Stimulated activated CD4-positive, alpha-beta T cell treated with anti-CD3 and anti-CD28 coated beads, Interleukin-12 subunit alpha, Interleukin-12 subunit beta, amount 100 ng/mL, for 4 hours (primary cell): ENCODE measurements at regions not wholly inside any gene's neighbourhood (a gene's known extent, or its start where the extent isn't known, plus 50 kb on each side); places are given as distances from the start of the nearest gene placed in this dataset.

Experiments
- DNase-seq: peaks from one replicate; pipeline ENCODE4 v3.0.0-alpha.2; 2020

DNA sequence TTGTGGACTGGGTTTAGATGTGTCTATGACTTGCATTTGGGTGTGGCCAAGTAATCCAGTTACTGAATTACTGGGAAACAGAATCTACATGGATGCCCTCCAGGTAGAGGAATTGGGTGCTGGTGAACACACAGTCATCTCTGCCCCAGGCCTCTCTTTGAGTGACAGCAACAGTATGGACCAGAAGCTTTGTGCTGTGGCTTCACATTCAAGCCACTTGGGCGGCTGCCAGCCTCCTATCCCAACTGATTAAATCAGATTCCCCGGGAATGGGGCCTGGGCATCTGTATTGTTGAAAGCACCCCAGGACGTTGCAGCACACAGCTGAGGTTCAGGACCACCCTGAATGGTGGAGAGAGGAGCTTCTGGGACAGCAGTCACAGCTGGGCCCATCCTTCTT lies 144.6 kb downstream of the DHX35 start:
- no peak for DNase-seq

DNA sequence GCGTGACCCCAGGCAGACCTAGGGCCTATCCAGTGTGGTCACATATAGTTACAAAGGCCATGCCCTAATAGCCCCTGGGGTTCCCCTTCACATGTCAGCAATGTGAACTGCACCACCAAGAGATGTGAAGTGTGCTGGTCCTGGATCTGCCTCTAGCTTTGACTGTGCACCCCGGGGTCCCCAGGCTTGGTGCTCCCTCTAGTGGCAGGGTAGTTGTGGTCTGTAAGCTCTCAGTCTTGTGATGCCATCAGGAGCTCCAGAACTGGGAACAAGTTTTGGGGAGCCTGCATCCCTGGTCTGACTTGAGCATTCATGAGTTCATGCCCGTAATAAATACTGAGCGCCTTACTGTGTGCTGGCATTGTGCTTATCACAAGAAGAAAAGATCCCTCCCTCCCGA lies 143.4 kb downstream of the DHX35 start:
- no peak for DNase-seq

DNA sequence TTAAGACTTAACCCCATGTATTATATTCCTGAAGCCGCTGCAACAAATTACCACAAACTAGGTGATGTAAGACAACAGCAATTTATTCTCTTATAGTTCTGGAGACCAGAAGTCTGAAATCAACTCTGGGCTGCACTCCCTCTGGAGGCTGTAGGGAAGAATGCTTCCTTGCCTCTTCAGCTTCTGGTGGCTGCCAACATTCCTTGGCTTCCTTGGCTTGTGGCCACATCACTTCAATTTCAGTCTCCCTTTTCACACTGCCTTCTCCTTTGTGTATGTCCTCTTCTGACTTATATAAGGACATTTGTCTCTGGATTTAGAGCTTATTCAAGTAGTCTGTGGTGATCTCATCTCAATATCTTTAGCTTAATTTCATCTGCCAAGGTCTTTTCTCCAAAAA lies 141.6 kb downstream of the DHX35 start:
- no peak for DNase-seq

DNA sequence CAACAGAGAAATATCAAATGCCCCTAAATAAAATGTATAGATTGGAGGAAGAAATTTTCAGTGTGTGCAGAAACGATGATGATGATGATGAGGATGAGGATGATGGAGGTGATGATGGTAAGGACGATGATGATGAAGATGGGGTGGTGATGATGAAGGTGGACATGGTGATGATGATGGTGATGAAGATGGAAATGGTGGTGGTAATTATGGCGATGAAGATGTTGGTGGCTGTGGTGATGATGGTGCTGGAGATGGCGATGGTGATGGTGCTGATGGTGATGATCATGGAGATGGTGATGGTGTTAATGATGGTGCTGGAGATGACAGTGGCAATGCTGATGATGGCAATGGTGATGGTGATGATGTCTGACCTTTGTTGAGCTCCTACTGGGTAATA lies 141.2 kb downstream of the DHX35 start:
- no peak for DNase-seq

DNA sequence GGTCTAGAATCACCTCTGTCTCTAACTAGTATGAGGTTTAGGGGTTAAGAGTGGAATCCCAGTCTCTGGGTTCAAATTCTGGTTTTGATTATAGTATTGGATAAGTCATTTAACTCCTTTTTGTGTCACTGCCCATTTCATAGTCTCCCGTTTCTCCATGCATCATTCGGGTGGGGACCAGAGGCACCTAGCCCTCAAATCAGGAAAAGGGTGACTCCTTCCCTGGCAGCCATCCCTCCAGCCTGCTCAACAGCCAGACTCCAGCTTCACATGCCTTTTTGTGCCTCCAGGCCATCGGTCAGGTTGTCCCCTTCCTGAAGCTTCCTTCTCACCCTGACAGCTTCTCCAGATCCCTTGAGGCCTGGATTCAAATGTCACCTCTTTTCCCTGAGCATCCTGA lies 139.8 kb downstream of the DHX35 start:
- DNase-seq = no peak

DNA sequence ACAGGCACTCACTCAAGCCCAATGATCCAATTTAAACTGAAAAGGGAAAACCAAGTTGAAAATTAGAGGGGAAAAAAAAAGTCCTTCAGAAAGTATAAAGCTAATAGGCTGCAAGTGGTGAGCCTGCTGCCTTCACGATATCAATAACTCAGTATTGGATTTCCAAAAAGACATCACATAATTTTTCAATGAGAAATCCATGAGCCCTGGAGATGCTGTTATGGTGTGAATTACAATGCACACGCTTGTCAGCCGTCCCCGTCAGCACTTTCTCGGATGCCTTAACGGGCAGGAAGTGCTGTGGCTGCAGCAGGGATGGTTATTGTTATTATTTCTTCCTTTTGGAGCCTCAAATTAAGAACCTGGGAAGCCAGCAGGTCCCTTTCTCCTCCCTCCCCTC lies 138.5 kb downstream of the DHX35 start:
- no peak for DNase-seq

DNA sequence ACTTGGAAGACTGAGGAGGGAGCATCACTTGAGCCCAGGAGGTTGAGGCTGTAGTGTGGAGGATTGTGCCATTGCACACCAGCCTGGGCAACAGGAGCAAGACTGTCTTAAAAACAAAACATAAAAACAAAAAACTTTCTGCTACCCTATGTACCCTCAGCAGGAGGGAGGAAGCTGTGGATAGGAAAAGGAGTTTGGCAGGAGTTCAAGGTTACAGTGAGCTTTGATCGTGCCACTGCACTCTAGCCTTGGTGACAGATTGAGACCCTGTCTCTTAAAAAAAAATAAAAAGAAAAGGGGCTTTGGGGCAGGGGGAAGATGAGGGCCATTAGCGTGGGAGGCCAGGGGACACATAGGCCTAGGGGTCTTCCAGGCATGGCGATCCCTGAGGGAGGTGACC lies 135.7 kb downstream of the DHX35 start:
- DNase-seq = no peak

DNA sequence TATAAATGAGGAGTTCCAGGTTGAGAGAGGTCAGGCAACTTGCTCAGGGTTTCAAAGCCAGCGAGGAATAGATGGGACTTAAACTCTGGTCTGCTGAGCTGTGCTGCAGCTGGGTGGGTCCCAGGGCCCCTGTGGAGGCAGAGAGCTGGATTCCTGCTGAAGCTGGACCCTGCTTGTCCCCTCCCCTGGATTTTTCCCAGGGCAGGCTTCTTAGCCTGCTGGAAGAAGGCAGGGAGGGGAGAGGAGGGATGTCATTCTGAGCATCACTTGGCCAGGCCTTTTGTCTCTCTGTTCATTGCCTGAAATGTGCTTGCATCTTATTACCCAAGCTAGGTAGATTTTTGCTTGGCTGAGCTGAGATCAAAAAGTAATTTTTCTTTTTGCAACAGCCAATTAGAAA lies 133.7 kb downstream of the DHX35 start:
- no peak for DNase-seq

DNA sequence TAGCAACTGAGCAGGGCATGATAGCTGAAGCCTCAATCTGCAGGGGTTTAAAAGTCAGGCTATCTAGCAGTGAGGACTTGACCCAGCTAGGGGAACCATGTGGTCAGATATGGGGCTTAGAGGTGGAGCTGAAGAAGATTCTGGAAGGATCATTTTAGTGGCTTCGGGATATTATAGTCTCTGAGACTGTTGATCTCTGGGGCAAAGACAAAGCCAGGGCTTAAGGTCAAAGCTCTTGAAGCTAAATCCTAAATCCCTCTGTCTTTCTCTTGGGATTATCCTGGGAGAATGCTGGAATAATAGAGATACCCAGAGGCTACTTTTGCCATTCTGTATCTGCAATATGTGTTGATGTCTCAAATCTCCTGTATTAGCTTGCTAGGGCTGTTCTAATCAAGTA lies 132.2 kb downstream of the DHX35 start:
- DNase-seq = no peak

DNA sequence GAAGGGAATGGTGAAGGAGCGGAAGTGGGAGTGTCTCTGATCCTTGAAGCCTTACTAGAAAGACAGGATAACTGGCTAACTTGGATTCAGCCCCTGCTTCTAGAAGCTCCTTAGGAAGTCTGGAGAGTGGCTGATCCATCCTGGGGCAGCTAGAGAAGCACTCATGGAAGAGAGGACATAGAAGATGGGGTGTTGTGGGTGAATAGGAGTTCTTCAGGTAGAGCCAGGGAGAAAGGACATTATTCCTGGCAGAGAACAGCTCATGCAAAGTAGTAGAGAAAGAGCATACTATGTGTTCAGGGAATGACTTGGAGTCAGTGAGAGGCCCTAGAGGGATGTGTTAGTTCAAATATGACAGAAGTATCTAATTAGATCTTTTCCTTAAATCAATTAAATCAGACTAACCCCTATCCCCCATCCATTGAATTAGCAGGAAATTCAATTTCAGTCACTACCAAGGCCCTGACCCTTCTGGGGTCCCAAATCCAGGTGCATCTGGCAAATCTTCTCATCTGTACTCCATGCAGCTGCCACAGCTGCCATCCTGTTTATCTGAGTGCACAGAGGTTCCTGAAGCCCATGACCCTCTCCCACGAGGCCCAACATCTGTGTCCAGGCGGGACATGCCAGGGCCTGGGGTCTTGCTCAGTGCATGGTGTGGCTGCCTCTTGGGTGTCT lies 130.7 kb downstream of the DHX35 start:
- no peak for DNase-seq

DNA sequence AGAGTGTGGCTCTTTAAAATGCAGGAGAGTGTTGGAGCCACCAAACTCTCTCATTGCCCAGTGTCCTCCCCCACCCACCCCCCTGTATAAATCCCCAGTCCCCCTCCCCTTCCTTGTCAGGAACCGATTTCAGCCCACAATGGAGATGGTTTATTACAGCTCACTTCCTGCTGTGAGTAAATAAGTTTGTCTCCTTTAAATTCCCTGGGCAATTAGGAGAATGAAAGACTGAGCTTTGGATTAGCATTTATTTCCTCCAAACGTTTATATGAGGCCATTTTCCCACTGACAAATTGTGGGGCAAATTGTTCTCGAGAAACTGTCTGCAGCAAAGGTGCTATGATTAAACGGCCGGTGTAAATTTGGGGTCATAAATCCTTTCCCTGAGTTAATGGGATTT lies 128.8 kb downstream of the DHX35 start:
- no peak for DNase-seq

DNA sequence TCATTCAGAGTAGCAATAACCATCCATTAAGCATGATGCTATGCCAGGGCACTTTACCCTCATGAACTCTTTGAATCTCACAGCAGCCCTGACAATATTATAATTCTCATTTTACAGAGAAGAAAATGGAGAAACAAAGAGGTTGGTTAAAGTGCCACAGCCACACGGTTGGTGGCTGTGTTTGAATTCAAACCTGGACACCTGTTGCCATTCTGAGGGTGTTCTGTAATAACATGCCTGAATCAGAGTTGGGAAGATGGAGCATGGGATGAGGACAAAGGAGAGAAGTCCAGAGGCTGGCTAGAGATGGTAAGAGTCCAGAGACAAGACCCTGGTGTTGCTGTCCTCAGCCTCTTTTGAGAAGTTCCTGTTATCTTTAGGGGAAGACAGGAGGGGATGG lies 127.7 kb downstream of the DHX35 start:
- DNase-seq = no peak
